ENCODE measurements at regions not wholly inside any gene's neighbourhood (a gene's known extent, or its start where the extent isn't known, plus 50 kb on each side); places are given as distances from the start of the nearest gene placed in this dataset.

DNA sequence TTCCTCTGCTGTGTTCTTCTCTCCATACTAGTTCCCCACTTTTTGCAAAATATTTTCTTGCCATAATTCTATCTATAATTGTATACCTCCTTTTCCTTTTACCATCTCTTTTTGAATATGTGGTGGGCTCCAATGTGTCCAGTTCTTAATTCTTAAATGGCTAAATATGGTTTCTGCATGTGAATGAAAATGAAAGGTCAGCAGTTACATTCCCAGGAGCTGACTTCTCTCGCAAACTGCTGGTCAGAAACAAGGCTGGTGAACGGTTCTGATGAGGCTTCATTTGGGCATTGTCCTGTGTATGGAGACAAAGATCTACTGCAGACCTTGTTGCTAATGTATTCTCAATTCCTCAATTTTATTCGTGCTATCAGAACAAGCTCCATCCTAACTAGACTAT lies 309.2 kb downstream of the SNX13 start:
- H3K9me3 ChIP-seq (ENCODE audit: control insufficient read depth, low read length), result no peaks in the 10 kb centered on the region
- no peak for DNase-seq (ENCODE audit: low read depth)
- H3K27me3 ChIP-seq (replicated peaks; ENCODE audit: control insufficient read depth, insufficient read depth, low read length), result no peaks in the 10 kb centered on the region
- no peaks in the 10 kb centered on the region for H3K36me3 ChIP-seq (ENCODE audit: control insufficient read depth, insufficient read depth, low read length, severe bottlenecking)
- no peak overlapping the region for H3K4me3 ChIP-seq (ENCODE audit: low read length)
- peaks cover 10% of the 10 kb centered on the region for H3K4me1 ChIP-seq (ENCODE audit: control insufficient read depth, insufficient read depth, low read length)
- no peak overlapping the region for H3K9ac ChIP-seq (ENCODE audit: low read length)

- no peaks in the 10 kb centered on the region for H3K27me3 ChIP-seq (replicated peaks; ENCODE audit: control insufficient read depth, insufficient read depth, low read length)
- no peaks in the 10 kb centered on the region for H3K9me3 ChIP-seq (ENCODE audit: control insufficient read depth, low read length)
- H3K36me3 ChIP-seq (ENCODE audit: control insufficient read depth, insufficient read depth, low read length, severe bottlenecking), result no peaks in the 10 kb centered on the region
- H3K4me3 ChIP-seq (ENCODE audit: low read length), result no peak overlapping the region
- no peak for DNase-seq (ENCODE audit: low read depth)
- no peak overlapping the region for H3K9ac ChIP-seq (ENCODE audit: low read length)
- peaks cover 10% of the 10 kb centered on the region for H3K4me1 ChIP-seq (ENCODE audit: control insufficient read depth, insufficient read depth, low read length)
Measured at GRCh38 chr7:17632384-17632783, 307.9 kb downstream of the SNX13 start.

GRCh38 chr7:17633067-17633466 lies 307.2 kb downstream of the SNX13 start:
- Histone ChIP-seq H3K36me3 (ENCODE audit: control insufficient read depth, insufficient read depth, low read length, severe bottlenecking) (no peaks in the 10 kb centered on the region), H3K9me3 (ENCODE audit: control insufficient read depth, low read length) (no peaks in the 10 kb centered on the region), H3K27me3 (replicated peaks; ENCODE audit: control insufficient read depth, insufficient read depth, low read length) (no peaks in the 10 kb centered on the region), H3K4me3 (ENCODE audit: low read length) (no peak overlapping the region), H3K9ac (ENCODE audit: low read length) (no peak overlapping the region), H3K4me1 (ENCODE audit: control insufficient read depth, insufficient read depth, low read length) (peaks cover 10% of the 10 kb centered on the region)
- DNase-seq (ENCODE audit: low read depth), result peak; percentile 40

- H3K4me1 ChIP-seq (ENCODE audit: control insufficient read depth, insufficient read depth, low read length), result peaks cover 4% of the 10 kb centered on the region
- no peaks in the 10 kb centered on the region for H3K9me3 ChIP-seq (ENCODE audit: control insufficient read depth, low read length)
- H3K9ac ChIP-seq (ENCODE audit: low read length), result no peak overlapping the region
- H3K27me3 ChIP-seq (replicated peaks; ENCODE audit: control insufficient read depth, insufficient read depth, low read length), result no peaks in the 10 kb centered on the region
- H3K36me3 ChIP-seq (ENCODE audit: control insufficient read depth, insufficient read depth, low read length, severe bottlenecking), result no peaks in the 10 kb centered on the region
- H3K4me3 ChIP-seq (ENCODE audit: low read length), result no peak overlapping the region
- no peak for DNase-seq (ENCODE audit: low read depth)
Measured at GRCh38 chr7:17638727-17639126, 301.6 kb downstream of the SNX13 start.

- DNase-seq (ENCODE audit: low read depth), result peak; percentile 59
Measured at GRCh38 chr7:17640730-17641377, 299.4 kb downstream of the SNX13 start.

DNA sequence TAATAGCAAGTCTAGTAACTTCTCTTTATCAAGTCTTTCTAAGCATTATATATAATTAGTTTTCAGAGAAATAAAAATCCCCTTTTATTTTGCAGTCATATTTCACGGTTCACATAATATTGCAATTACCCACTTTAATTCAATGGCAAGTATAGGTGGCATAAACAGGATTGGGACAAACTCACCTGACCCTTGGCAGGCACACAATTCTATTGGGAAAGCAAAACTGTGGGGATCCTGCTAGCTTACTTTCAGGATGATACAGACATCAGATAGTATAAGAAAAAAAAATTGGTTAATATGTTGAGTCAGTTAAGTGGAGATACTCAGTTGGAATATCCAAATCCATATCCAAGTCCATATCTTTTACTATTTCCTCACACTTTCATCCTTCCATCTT lies 294.8 kb downstream of the SNX13 start:
- Histone ChIP-seq H3K27me3 (replicated peaks; ENCODE audit: control insufficient read depth, insufficient read depth, low read length) (no peaks in the 10 kb centered on the region), H3K9ac (ENCODE audit: low read length) (no peak overlapping the region), H3K9me3 (ENCODE audit: control insufficient read depth, low read length) (peaks cover 4% of the 10 kb centered on the region), H3K36me3 (ENCODE audit: control insufficient read depth, insufficient read depth, low read length, severe bottlenecking) (no peaks in the 10 kb centered on the region), H3K4me3 (ENCODE audit: low read length) (no peak overlapping the region), H3K4me1 (ENCODE audit: control insufficient read depth, insufficient read depth, low read length) (peaks cover 12% of the 10 kb centered on the region)
- DNase-seq (ENCODE audit: low read depth), result no peak

More at GRCh38 chr7:17640730-17641377, 299.4 kb downstream of the SNX13 start:
- Histone ChIP-seq H3K27me3 (replicated peaks; ENCODE audit: control insufficient read depth, insufficient read depth, low read length) (no peaks in the 10 kb centered on the region), H3K4me1 (ENCODE audit: control insufficient read depth, insufficient read depth, low read length) (peaks cover 4% of the 10 kb centered on the region), H3K4me3 (ENCODE audit: low read length) (no peak overlapping the region), H3K9ac (ENCODE audit: low read length) (no peak overlapping the region), H3K9me3 (ENCODE audit: control insufficient read depth, low read length) (peaks cover 4% of the 10 kb centered on the region), H3K36me3 (ENCODE audit: control insufficient read depth, insufficient read depth, low read length, severe bottlenecking) (no peaks in the 10 kb centered on the region)

GRCh38 chr7:17646253-17646956 lies 293.9 kb downstream of the SNX13 start:
- peak; percentile 75 for DNase-seq (ENCODE audit: low read depth)
- peaks cover 21% of the 10 kb centered on the region for H3K4me1 ChIP-seq (ENCODE audit: control insufficient read depth, insufficient read depth, low read length)
- H3K36me3 ChIP-seq (ENCODE audit: control insufficient read depth, insufficient read depth, low read length, severe bottlenecking), result no peaks in the 10 kb centered on the region
- peaks cover 4% of the 10 kb centered on the region for H3K9me3 ChIP-seq (ENCODE audit: control insufficient read depth, low read length)
- no peak overlapping the region for H3K4me3 ChIP-seq (ENCODE audit: low read length)
- H3K27me3 ChIP-seq (replicated peaks; ENCODE audit: control insufficient read depth, insufficient read depth, low read length), result no peaks in the 10 kb centered on the region
- peak overlapping the region; percentile 37 for H3K9ac ChIP-seq (ENCODE audit: low read length)

GRCh38 chr7:17651341-17651740 lies 289.0 kb downstream of the SNX13 start:
- no peaks in the 10 kb centered on the region for H3K27me3 ChIP-seq (replicated peaks; ENCODE audit: control insufficient read depth, insufficient read depth, low read length)
- peak; percentile 45 for DNase-seq (ENCODE audit: low read depth)
- peak overlapping the region; percentile 47 for H3K9ac ChIP-seq (ENCODE audit: low read length)
- H3K4me1 ChIP-seq (ENCODE audit: control insufficient read depth, insufficient read depth, low read length), result peaks cover 29% of the 10 kb centered on the region
- H3K9me3 ChIP-seq (ENCODE audit: control insufficient read depth, low read length), result no peaks in the 10 kb centered on the region
- no peaks in the 10 kb centered on the region for H3K36me3 ChIP-seq (ENCODE audit: control insufficient read depth, insufficient read depth, low read length, severe bottlenecking)
- peak overlapping the region; percentile 34 for H3K4me3 ChIP-seq (ENCODE audit: low read length)

DNA sequence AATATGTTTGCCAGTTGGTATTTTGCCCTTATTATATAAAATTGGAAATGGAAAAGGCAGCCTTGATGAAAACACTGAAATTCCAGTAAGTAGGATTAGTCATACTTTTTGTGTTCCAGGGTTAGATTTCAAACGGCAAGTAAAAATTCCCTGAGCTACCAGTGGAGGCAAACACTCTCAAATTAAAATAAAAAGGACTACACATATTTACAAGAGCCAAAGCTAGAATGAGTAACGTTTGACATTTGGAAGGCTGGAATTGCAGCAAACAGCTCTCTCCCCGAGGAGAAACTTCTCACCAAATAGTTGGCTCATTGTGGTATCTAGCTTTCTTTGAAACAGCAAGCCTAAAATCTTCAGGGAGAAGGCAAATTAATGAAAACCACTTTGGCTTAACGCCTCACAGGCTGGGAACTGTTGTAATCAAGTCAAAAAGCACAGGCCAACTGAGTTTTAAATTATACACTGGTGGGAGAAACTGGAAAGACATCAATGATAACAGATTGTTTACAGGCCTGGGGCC lies 288.4 kb downstream of the SNX13 start:
- peak; percentile 86 for DNase-seq (ENCODE audit: low read depth)
- H3K4me3 ChIP-seq (ENCODE audit: low read length), result no peak overlapping the region
- no peaks in the 10 kb centered on the region for H3K36me3 ChIP-seq (ENCODE audit: control insufficient read depth, insufficient read depth, low read length, severe bottlenecking)
- peak overlapping the region; percentile 52 for H3K9ac ChIP-seq (ENCODE audit: low read length)
- peaks cover 24% of the 10 kb centered on the region for H3K4me1 ChIP-seq (ENCODE audit: control insufficient read depth, insufficient read depth, low read length)
- H3K27me3 ChIP-seq (replicated peaks; ENCODE audit: control insufficient read depth, insufficient read depth, low read length), result no peaks in the 10 kb centered on the region
- H3K9me3 ChIP-seq (ENCODE audit: control insufficient read depth, low read length), result no peaks in the 10 kb centered on the region

- H3K4me3 ChIP-seq (ENCODE audit: low read length), result no peak overlapping the region
- H3K9me3 ChIP-seq (ENCODE audit: control insufficient read depth, low read length), result peaks cover 4% of the 10 kb centered on the region
- no peak overlapping the region for H3K9ac ChIP-seq (ENCODE audit: low read length)
- no peaks in the 10 kb centered on the region for H3K27me3 ChIP-seq (replicated peaks; ENCODE audit: control insufficient read depth, insufficient read depth, low read length)
- no peaks in the 10 kb centered on the region for H3K36me3 ChIP-seq (ENCODE audit: control insufficient read depth, insufficient read depth, low read length, severe bottlenecking)
- peak; percentile 47 for DNase-seq (ENCODE audit: low read depth)
- peaks cover 26% of the 10 kb centered on the region for H3K4me1 ChIP-seq (ENCODE audit: control insufficient read depth, insufficient read depth, low read length)
Measured at GRCh38 chr7:17654940-17655339, 285.4 kb downstream of the SNX13 start.

DNA sequence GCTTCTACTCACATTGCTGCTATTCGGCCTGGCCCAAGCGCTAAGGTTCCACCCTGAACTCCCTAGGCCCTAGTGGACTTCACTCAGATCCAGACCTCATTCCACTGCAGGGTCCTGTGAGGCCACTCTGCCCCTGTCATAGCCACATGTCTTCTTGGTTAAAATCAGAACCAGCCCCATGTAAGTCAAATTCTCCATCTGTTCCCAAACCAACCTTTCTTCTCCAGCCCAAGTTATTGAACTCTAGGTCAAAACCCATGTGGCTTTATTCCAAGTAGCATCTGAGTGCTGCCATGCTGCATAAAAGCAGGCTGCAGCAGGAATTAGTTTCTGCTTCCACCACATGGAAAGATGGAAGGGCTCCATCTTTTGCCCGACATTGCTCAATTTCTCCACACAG lies 281.2 kb downstream of the SNX13 start:
- H3K9me3 ChIP-seq (ENCODE audit: control insufficient read depth, low read length), result peaks cover 4% of the 10 kb centered on the region
- DNase-seq (ENCODE audit: low read depth), result no peak
- no peak overlapping the region for H3K9ac ChIP-seq (ENCODE audit: low read length)

More for the DNA sequence above, 281.2 kb downstream of the SNX13 start:
- Histone ChIP-seq H3K4me3 (ENCODE audit: low read length) (no peak overlapping the region), H3K36me3 (ENCODE audit: control insufficient read depth, insufficient read depth, low read length, severe bottlenecking) (no peaks in the 10 kb centered on the region), H3K4me1 (ENCODE audit: control insufficient read depth, insufficient read depth, low read length) (peaks cover 35% of the 10 kb centered on the region), H3K27me3 (replicated peaks; ENCODE audit: control insufficient read depth, insufficient read depth, low read length) (no peaks in the 10 kb centered on the region)

Measured in adipocyte (in vitro differentiated cells).